ENCODE measurements at regions not wholly inside any gene's neighbourhood (a gene's known extent, or its start where the extent isn't known, plus 50 kb on each side); places are given as distances from the start of the nearest gene placed in this dataset.

GRCh38 chr9:79945495-79945894, 373.7 kb downstream of the TLE4 start:
- DNase-seq (ENCODE audit: low spot score) (no peak), ATAC-seq (ENCODE audit: low FRiP score) (no peak)
- TF ChIP-seq CTCF (IDR thresholded peaks at IDR 0.05), result no peak

DNA sequence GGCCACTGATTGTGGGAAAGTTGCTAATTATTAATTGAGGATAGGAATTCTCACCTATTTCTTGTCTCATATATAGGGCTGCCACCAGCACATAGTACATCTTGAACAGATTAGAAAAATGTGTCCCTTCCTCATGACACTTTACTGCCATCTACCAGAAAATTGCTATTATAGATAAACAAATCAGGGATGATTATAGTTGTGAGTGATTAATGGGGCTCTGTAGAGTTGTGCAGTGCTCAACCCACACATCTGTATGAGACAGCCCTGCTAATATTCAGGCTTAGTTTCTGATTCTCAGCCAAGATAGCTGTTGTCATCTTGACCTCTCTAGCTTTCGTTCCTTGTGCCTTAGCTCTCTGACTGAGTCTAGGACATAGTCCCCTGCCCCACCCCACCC, 373.3 kb downstream of the TLE4 start:
- no peak for TF ChIP-seq CTCF (IDR thresholded peaks at IDR 0.05)
- ATAC-seq (ENCODE audit: low FRiP score) (no peak), DNase-seq (ENCODE audit: low spot score) (no peak)

- no peak for ATAC-seq (ENCODE audit: low FRiP score)
- no peak for TF ChIP-seq CTCF (IDR thresholded peaks at IDR 0.05)
- no peak for DNase-seq (ENCODE audit: low spot score)
Measured at GRCh38 chr9:79940919-79941318, 369.2 kb downstream of the TLE4 start.

DNA sequence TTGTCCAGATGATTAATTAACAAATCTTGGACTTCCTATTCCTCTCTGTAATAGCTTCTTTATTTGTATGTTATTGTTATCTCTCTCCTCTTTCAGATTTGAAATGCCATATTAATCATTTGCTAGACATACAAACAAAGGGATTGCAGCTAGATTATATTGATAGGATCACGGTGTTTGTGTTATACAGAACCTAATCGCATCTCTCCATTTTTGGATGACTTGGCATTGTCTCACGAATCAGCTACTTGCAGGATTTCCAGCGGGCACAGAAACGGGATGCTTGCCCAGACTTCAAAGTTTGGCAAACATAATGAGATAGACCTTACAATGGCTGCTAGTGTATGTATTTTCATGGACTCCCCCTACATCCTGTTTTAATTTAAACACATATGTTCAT, 368.1 kb downstream of the TLE4 start:
- DNase-seq (ENCODE audit: low spot score) (no peak), ATAC-seq (ENCODE audit: low FRiP score) (no peak)
- TF ChIP-seq CTCF (IDR thresholded peaks at IDR 0.05), result no peak

- ATAC-seq (ENCODE audit: low FRiP score), result no peak
- no peak for TF ChIP-seq CTCF (IDR thresholded peaks at IDR 0.05)
- DNase-seq (ENCODE audit: low spot score), result no peak
Measured at GRCh38 chr9:79936336-79936735, 364.6 kb downstream of the TLE4 start.

- DNase-seq (ENCODE audit: low spot score), result no peak
- TF ChIP-seq CTCF (IDR thresholded peaks at IDR 0.05), result no peak
- ATAC-seq (ENCODE audit: low FRiP score), result no peak
Measured at GRCh38 chr9:79929285-79929684, 357.5 kb downstream of the TLE4 start.

DNA sequence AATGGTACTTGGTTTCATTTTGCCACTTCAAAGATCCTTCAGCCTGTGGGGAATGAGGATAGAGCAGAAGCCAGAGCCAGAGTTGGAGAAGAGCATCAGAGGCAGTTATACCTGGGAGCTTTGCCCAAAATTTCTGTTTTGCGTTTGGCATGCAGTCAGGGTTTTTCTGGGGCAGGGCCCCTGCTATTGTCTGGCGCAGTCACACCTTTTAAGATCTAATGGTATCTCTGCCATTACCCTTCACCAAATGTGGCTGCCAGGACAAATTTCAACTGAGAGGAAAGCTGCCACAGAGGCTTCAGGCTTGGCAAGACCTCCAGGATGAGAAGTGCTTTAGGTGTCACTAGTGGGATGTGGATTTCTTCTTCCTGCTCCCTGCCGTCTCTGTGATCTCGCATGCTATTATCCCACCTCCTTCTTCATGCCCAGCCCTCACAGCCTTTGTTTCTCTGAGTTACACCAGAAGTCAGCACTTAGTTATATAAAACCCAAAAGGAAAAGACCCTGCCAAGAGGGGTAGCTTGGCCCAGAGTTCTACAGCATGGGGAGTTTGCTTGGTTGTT, 357.0 kb downstream of the TLE4 start:
- DNase-seq (ENCODE audit: low spot score), result no peak
- no peak for TF ChIP-seq CTCF (IDR thresholded peaks at IDR 0.05)
- ATAC-seq (ENCODE audit: low FRiP score), result no peak
